ENCODE measurements at regions not wholly inside any gene's neighbourhood (a gene's known extent, or its start where the extent isn't known, plus 50 kb on each side); places are given as distances from the start of the nearest gene placed in this dataset.

GRCh38 chr13:110798081-110798994 is 84.8 kb downstream of the ING1 start:
- TF ChIP-seq CTCF (IDR thresholded peaks at IDR 0.05; ENCODE audit: extremely low read depth, missing control alignments) = no peak
- DNase-seq (ENCODE audit: low spot score) = no peak

GRCh38 chr13:110799246-110800236 is 86.0 kb downstream of the ING1 start:
- TF ChIP-seq CTCF (IDR thresholded peaks at IDR 0.05; ENCODE audit: extremely low read depth, missing control alignments) = no peak
- DNase-seq (ENCODE audit: low spot score) = no peak

- DNase-seq (ENCODE audit: low spot score) = no peak
- TF ChIP-seq CTCF (IDR thresholded peaks at IDR 0.05; ENCODE audit: extremely low read depth, missing control alignments) = no peak
These were observed 87.5 kb downstream of the ING1 start for GRCh38 chr13:110801044-110801443.

GRCh38 chr13:110802260-110802659 is 88.8 kb downstream of the ING1 start:
- DNase-seq (ENCODE audit: low spot score) = no peak
- TF ChIP-seq CTCF (IDR thresholded peaks at IDR 0.05; ENCODE audit: extremely low read depth, missing control alignments) = no peak

GRCh38 chr13:110806636-110807035 is 93.1 kb downstream of the ING1 start:
- no peak for DNase-seq (ENCODE audit: low spot score)
- TF ChIP-seq CTCF (IDR thresholded peaks at IDR 0.05; ENCODE audit: extremely low read depth, missing control alignments) = no peak

- TF ChIP-seq CTCF (IDR thresholded peaks at IDR 0.05; ENCODE audit: extremely low read depth, missing control alignments) = no peak
- DNase-seq (ENCODE audit: low spot score) = no peak
These were observed 94.0 kb downstream of the ING1 start for GRCh38 chr13:110807546-110807945.

- DNase-seq (ENCODE audit: low spot score) = no peak
- no peak for TF ChIP-seq CTCF (IDR thresholded peaks at IDR 0.05; ENCODE audit: extremely low read depth, missing control alignments)
These were observed 94.6 kb downstream of the ING1 start for GRCh38 chr13:110808138-110808537.

Measured in GM20000 (cell line).